ENCODE measurements at regions not wholly inside any gene's neighbourhood (a gene's known extent, or its start where the extent isn't known, plus 50 kb on each side); places are given as distances from the start of the nearest gene placed in this dataset.

GRCh38 chr18:34357944-34358580, 133.3 kb upstream of the NOL4 start:
- H3K4me3 ChIP-seq (ENCODE audit: low read depth, low read length) = no peak overlapping the region
- no peaks in the 10 kb centered on the region for H3K9me3 ChIP-seq
- no peaks in the 10 kb centered on the region for H3K4me1 ChIP-seq
- TF ChIP-seq CTCF (IDR thresholded peaks at IDR 0.05; ENCODE audit: low read depth, low read length) = no peak
- DNase-seq = no peak
- no peaks in the 10 kb centered on the region for H3K36me3 ChIP-seq
- H3K27me3 ChIP-seq = no peaks in the 10 kb centered on the region

- no peaks in the 10 kb centered on the region for H3K36me3 ChIP-seq
- no peak for DNase-seq
- no peak for TF ChIP-seq CTCF (IDR thresholded peaks at IDR 0.05; ENCODE audit: low read depth, low read length)
- no peaks in the 10 kb centered on the region for H3K27me3 ChIP-seq
- H3K9me3 ChIP-seq = no peaks in the 10 kb centered on the region
- no peak overlapping the region for H3K4me3 ChIP-seq (ENCODE audit: low read depth, low read length)
- no peaks in the 10 kb centered on the region for H3K4me1 ChIP-seq
Observed at GRCh38 chr18:34358923-34359322, 134.2 kb upstream of the NOL4 start.

GRCh38 chr18:34364699-34365098, 140.0 kb upstream of the NOL4 start:
- Histone ChIP-seq H3K9me3 (no peaks in the 10 kb centered on the region), H3K27me3 (0 out of 2 replicates have a peak, but pooled peaks cover 2% of the 10 kb centered on the region)
- no peak for TF ChIP-seq CTCF (IDR thresholded peaks at IDR 0.05; ENCODE audit: low read depth, low read length)

GRCh38 chr18:34370704-34371395, 146.1 kb upstream of the NOL4 start:
- DNase-seq = no peak
- Histone ChIP-seq H3K9me3 (no peaks in the 10 kb centered on the region), H3K36me3 (no peaks in the 10 kb centered on the region), H3K4me3 (ENCODE audit: low read depth, low read length) (no peak overlapping the region), H3K27me3 (no peaks in the 10 kb centered on the region), H3K4me1 (no peaks in the 10 kb centered on the region)
- no peak for TF ChIP-seq CTCF (IDR thresholded peaks at IDR 0.05; ENCODE audit: low read depth, low read length)

More at GRCh38 chr18:34364699-34365098, 140.0 kb upstream of the NOL4 start:
- H3K4me1 ChIP-seq = no peaks in the 10 kb centered on the region
- no peaks in the 10 kb centered on the region for H3K36me3 ChIP-seq
- no peak overlapping the region for H3K4me3 ChIP-seq (ENCODE audit: low read depth, low read length)
- DNase-seq = no peak

- no peak overlapping the region for H3K4me3 ChIP-seq (ENCODE audit: low read depth, low read length)
- TF ChIP-seq CTCF (IDR thresholded peaks at IDR 0.05; ENCODE audit: low read depth, low read length) = no peak
- DNase-seq = no peak
Observed at GRCh38 chr18:34380326-34380725, 155.6 kb upstream of the NOL4 start.

GRCh38 chr18:34385311-34385710, 160.6 kb upstream of the NOL4 start:
- Histone ChIP-seq H3K4me1 (no peaks in the 10 kb centered on the region), H3K9me3 (no peaks in the 10 kb centered on the region), H3K36me3 (no peaks in the 10 kb centered on the region), H3K4me3 (ENCODE audit: low read depth, low read length) (no peak overlapping the region), H3K27me3 (no peaks in the 10 kb centered on the region)
- TF ChIP-seq CTCF (IDR thresholded peaks at IDR 0.05; ENCODE audit: low read depth, low read length) = no peak
- no peak for DNase-seq

More at GRCh38 chr18:34380326-34380725, 155.6 kb upstream of the NOL4 start:
- Histone ChIP-seq H3K27me3 (no peaks in the 10 kb centered on the region), H3K36me3 (no peaks in the 10 kb centered on the region), H3K4me1 (no peaks in the 10 kb centered on the region), H3K9me3 (no peaks in the 10 kb centered on the region)

Measured in BE2C (cell line).